ENCODE measurements at regions not wholly inside any gene's neighbourhood (a gene's known extent, or its start where the extent isn't known, plus 50 kb on each side); places are given as distances from the start of the nearest gene placed in this dataset.
"Not testable (repeated sequence)": the region's sequence is repeated elsewhere in the genome, so short reads cannot be mapped to it uniquely, and the experiment has no call there.

- not testable (repeated sequence) for H3K9me3 ChIP-seq, H3K27ac ChIP-seq, H3K9ac ChIP-seq, H3K4me2 ChIP-seq, H3K27me3 ChIP-seq, H3K4me1 ChIP-seq, H3K36me3 ChIP-seq, H3K4me3 ChIP-seq
- peaks cover 15% of the 10 kb centered on the region for H4K20me1 ChIP-seq
These were observed 64.8 kb downstream of the B4GALT7 start for GRCh38 chr5:177664737-177665136.

DNA sequence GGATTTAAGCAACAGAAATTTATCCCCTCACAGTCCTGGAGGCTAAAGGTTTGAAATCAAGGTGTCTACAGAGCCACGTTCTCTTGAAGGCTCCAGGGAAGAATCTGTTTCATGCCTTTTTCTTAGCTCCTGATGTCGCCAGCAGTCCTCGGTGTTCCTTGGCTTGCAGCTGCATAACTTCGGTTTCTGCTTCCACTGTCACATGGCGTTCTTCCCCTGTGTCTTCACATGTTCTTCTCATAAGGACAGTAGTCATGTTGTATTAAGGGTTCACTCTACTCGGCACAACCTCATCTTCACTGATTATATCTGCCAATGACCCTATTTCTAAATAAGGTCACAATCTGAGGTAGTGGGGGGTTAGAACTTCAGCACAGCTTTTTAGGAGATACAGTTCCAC is 65.2 kb downstream of the B4GALT7 start:
- H4K20me1 ChIP-seq: peaks cover 16% of the 10 kb centered on the region
- not testable (repeated sequence) for H3K36me3 ChIP-seq, H3K27ac ChIP-seq, H3K4me2 ChIP-seq, H3K4me1 ChIP-seq, H3K27me3 ChIP-seq, H3K9me3 ChIP-seq, H3K4me3 ChIP-seq, H3K9ac ChIP-seq

GRCh38 chr5:177665960-177666359 is 66.0 kb downstream of the B4GALT7 start:
- not testable (repeated sequence) for H3K9me3 ChIP-seq, H3K4me3 ChIP-seq, H3K4me2 ChIP-seq, H3K36me3 ChIP-seq, H3K9ac ChIP-seq, H3K4me1 ChIP-seq, H3K27me3 ChIP-seq, H3K27ac ChIP-seq
- H4K20me1 ChIP-seq: peaks cover 16% of the 10 kb centered on the region

DNA sequence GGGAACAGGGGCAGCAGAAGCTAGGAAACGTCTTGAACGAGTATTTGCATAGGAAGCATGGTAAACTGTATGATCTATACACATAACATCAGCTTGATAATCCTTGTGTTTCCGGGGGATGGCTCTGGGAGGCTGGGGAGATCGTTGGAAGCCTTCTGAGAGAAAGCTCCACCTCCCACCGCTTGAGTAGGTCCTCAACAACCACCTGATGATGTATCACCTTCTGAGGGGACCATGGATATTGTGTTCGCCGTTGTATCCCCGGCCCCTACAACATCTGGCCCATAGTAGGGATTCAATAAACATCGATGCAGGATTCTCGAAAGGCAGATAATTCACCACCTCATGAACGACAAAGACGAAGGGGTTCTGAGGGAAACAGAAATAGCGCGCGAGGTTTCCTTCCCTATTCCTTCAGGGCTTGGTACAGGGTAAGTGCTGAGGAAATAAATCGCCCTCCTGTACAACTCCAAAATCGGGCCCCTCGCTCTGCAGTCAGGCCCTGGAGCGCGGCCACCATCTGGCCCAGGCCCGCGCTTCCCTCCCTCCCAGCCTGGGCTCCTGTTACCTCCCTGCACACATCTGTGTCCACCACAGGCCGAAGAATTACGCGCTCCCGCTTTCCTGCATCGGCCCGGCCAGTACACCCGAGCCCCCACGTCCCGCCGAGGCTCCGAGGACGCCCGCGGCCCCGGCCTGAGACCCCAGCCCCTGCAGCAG is 71.3 kb downstream of the B4GALT7 start:
- peak overlapping the region; percentile 55 for H3K4me2 ChIP-seq
- not testable (repeated sequence) for H3K27me3 ChIP-seq, H3K36me3 ChIP-seq, H3K4me1 ChIP-seq, H3K9me3 ChIP-seq, H3K27ac ChIP-seq
- H4K20me1 ChIP-seq: peaks cover 10% of the 10 kb centered on the region; the same call in 1 of the 2 replicates
- H3K9ac ChIP-seq: peak overlapping the region; percentile 55; the same call in 1 of the 2 replicates
- H3K4me3 ChIP-seq: peak overlapping the region; percentile 63

GRCh38 chr5:177671755-177672690 is 72.1 kb downstream of the B4GALT7 start:
- not testable (repeated sequence) for H4K20me1 ChIP-seq, H3K4me2 ChIP-seq, H3K27me3 ChIP-seq, H3K9me3 ChIP-seq, H3K4me1 ChIP-seq, H3K36me3 ChIP-seq
- H3K4me3 ChIP-seq: peak overlapping the region; percentile 64
- H3K9ac ChIP-seq: peak overlapping the region; percentile 70
- 0 out of 2 replicates have a peak overlapping the region, but pooled peaks have one; percentile 60 for H3K27ac ChIP-seq

Data from BLaER1 (cell line).